DND-41 (cell line): ENCODE measurements at regions not wholly inside any gene's neighbourhood (a gene's known extent, or its start where the extent isn't known, plus 50 kb on each side); places are given as distances from the start of the nearest gene placed in this dataset.

Experiments used
- ATAC-seq: fragments of 200-7000 bp; cut with Tn5 transposase; 3 replicates; pipeline ENCODE4 v1.9.1; 2021; ENCODE audit warnings: low read depth; ENCODE audit not compliant: insufficient read depth
- DNase-seq: peaks from one replicate; pipeline ENCODE4 v3.0.0-alpha.2; 2020
- H2AFZ ChIP-seq: 2 replicates; pipeline ENCODE4 v1.6.0; 2012; ENCODE audit warnings: low read depth, low read length
- H3K27ac ChIP-seq: 2 replicates; pipeline ENCODE4 v1.5.1; 2012; ENCODE audit warnings: low read length, inconsistent platforms
- H3K27me3 ChIP-seq: fragments of 200-600 bp; sonication (generic); 2 replicates; pipeline ENCODE4 v1.6.0; 2012; ENCODE audit warnings: low read length, mild to moderate bottlenecking, inconsistent platforms; ENCODE audit not compliant: insufficient read depth, poor library complexity
- H3K36me3 ChIP-seq: 2 replicates; pipeline ENCODE4 v1.5.1; 2012; ENCODE audit warnings: low read length, inconsistent platforms; ENCODE audit not compliant: insufficient read depth
- H3K4me1 ChIP-seq: 2 replicates; pipeline ENCODE4 v1.5.1; 2012; ENCODE audit warnings: mild to moderate bottlenecking, low read length; ENCODE audit not compliant: insufficient read depth
- H3K4me2 ChIP-seq: 2 replicates; pipeline ENCODE4 v1.6.0; 2012; ENCODE audit warnings: mild to moderate bottlenecking, moderate library complexity, low read length, inconsistent platforms; ENCODE audit not compliant: insufficient read depth
- H3K4me3 ChIP-seq, 2 experiments: fragments of 200-600 bp in 1 of 2; shearing (Covaris generic) in 1 of 2; 2 replicates each; pipeline ENCODE4 v1.5.1; 2012 to 2016; ENCODE audit warnings: inconsistent platforms in 2 of 2, low read length in 2 of 2, mild to moderate bottlenecking in 2 of 2, low read depth in 1 of 2, moderate library complexity in 1 of 2
- H3K79me2 ChIP-seq: 2 replicates; pipeline ENCODE4 v1.6.0; 2012; ENCODE audit warnings: low read length, inconsistent platforms; ENCODE audit not compliant: insufficient read depth
- H3K9ac ChIP-seq: 2 replicates; pipeline ENCODE4 v1.6.0; 2012; ENCODE audit warnings: low read depth, mild to moderate bottlenecking, inconsistent platforms, low read length, moderate library complexity
- H3K9me3 ChIP-seq: 2 replicates; pipeline ENCODE4 v1.5.1; 2012; ENCODE audit warnings: low read length, moderate library complexity, mild to moderate bottlenecking, inconsistent platforms; ENCODE audit not compliant: insufficient read depth, severe bottlenecking
- H4K20me1 ChIP-seq: 2 replicates; pipeline ENCODE4 v1.6.0; 2012; ENCODE audit warnings: low read length; ENCODE audit not compliant: insufficient read depth
- CTCF ChIP-seq: IDR thresholded peaks from 2 replicates; pipeline ENCODE4 v1.5.1; 2012; ENCODE audit warnings: borderline replicate concordance, low read length, moderate library complexity, mild to moderate bottlenecking; ENCODE audit not compliant: poor library complexity, severe bottlenecking; ENCODE audit errors: extremely low read depth
- EZH2 ChIP-seq: IDR thresholded peaks from 3 replicates; pipeline ENCODE4 v1.6.1; 2012; ENCODE audit warnings: borderline replicate concordance, low read depth, mild to moderate bottlenecking, moderate library complexity, low read length, inconsistent platforms; ENCODE audit not compliant: severe bottlenecking

DNA sequence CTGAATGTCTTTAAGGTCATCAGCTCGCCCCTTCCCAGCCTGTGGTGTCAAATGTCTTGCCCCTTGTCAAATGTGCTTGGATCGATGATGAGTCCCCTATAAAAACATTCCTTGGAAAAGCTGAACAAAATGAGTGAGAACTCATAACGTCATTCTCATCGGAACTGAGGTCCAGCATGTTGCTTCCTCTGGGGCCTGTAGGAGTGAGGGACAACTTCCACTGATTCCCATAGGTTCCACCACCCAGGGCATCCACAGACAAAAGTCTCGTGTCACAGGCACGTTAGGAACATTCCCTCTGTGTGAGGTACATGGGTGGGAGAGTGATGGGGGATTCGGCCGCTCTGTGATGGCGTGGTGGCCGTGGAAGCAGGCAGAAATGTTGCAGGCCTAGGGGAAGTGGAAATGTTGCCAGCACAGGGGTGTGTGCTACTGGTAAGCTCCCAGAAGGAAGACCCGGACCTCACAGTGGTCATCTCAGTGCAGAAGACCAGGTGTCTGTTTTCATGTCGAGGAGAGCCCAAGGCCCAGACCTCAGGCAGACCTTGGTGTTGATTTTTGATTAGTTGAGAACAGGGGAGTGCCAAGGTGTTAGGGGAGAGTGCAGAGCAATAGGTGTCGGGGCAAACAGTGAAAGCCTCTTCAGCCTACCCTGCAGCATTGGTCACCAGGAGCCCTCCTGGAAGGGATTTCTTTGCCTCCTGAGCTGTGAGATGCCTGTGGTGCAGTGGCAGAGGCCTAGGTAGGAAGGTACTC, 96.8 kb downstream of the SNRPN start:
- Histone ChIP-seq H3K36me3 (peaks cover 96% of the 10 kb centered on the region), H3K27ac (no peak overlapping the region), H4K20me1 (no peaks in the 10 kb centered on the region), H2AFZ (no peak overlapping the region), H3K9me3 (peaks cover 87% of the 10 kb centered on the region), H3K79me2 (no peaks in the 10 kb centered on the region), H3K27me3 (no peaks in the 10 kb centered on the region), H3K9ac (no peak overlapping the region), H3K4me3 (0 out of 4 replicates have a peak overlapping the region, but pooled peaks of 1 of the 2 experiments have one; percentile 22), H3K4me1 (no peaks in the 10 kb centered on the region), H3K4me2 (no peak overlapping the region)
- TF ChIP-seq CTCF (no peak), EZH2 (no peak)
- ATAC-seq (no peak), DNase-seq (no peak)

DNA sequence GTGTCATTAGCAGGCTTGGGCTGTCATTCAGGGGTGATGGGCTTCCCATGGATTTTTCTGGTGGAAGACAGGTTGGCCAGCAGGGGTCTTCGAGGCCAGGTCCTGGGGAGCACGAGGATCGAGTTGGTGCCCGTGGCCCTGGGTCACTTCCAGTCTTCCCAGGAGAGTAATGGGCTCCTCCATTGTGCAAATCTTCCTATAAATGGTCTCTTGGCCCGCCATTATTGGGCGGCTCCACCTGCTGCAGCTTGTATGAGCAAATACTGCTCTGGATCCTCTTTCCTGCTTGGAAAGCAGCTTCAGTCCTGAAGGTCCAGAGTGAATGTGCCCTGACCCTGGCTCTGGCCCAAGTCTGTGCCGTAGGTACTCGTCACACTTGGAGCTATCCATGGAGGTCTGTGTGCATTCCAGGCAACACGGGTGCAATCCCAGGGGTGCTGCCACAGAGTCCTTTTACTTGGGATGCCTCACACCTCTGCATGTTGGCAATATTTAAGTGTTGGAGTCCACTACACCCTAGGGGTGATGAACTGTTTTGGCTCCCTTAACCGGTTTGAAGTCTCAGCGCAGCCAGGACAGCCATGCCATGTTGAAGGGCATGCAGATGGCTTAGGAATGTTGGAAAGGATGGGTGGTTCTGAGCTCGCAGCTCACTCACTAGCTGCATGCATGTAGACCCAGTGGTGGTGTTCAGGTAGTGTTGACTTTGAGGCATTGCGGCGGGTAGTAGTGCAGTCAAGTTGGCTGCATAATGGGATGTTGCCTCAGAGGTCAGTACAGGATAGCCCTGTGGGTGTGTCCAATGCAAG, 97.6 kb downstream of the SNRPN start:
- TF ChIP-seq CTCF (no peak), EZH2 (no peak)
- no peak overlapping the region for H3K4me3 ChIP-seq
- H3K27me3 ChIP-seq: no peaks in the 10 kb centered on the region
- peaks cover 90% of the 10 kb centered on the region for H3K9me3 ChIP-seq
- DNase-seq (no peak), ATAC-seq (no peak)
- H4K20me1 ChIP-seq: no peaks in the 10 kb centered on the region
- no peak overlapping the region for H3K9ac ChIP-seq
- no peak overlapping the region for H2AFZ ChIP-seq
- H3K36me3 ChIP-seq: peaks cover 96% of the 10 kb centered on the region
- no peaks in the 10 kb centered on the region for H3K4me1 ChIP-seq
- H3K4me2 ChIP-seq: no peak overlapping the region
- no peak overlapping the region for H3K27ac ChIP-seq
- no peaks in the 10 kb centered on the region for H3K79me2 ChIP-seq

- Histone ChIP-seq H3K9me3 (peaks cover 94% of the 10 kb centered on the region), H3K9ac (no peak overlapping the region)
- no peak for TF ChIP-seq CTCF
- TF ChIP-seq EZH2: no peak
Measured at GRCh38 chr15:25053000-25053815, 98.4 kb downstream of the SNRPN start.

More at GRCh38 chr15:25053000-25053815, 98.4 kb downstream of the SNRPN start:
- Histone ChIP-seq H3K27ac (no peak overlapping the region), H3K4me2 (no peak overlapping the region), H3K4me3 (no peak overlapping the region), H3K79me2 (no peaks in the 10 kb centered on the region), H3K36me3 (peaks cover 96% of the 10 kb centered on the region), H3K4me1 (no peaks in the 10 kb centered on the region), H2AFZ (no peak overlapping the region), H4K20me1 (no peaks in the 10 kb centered on the region), H3K27me3 (no peaks in the 10 kb centered on the region)
- DNase-seq: no peak
- no peak for ATAC-seq
